ENCODE measurements at regions not wholly inside any gene's neighbourhood (a gene's known extent, or its start where the extent isn't known, plus 50 kb on each side); places are given as distances from the start of the nearest gene placed in this dataset.

- intact Hi-C loops (cut with DNase I; ENCODE audit: low total_unique reads): no loop called here
- no peak for DNase-seq
- in situ Hi-C loops (cut with MboI; ENCODE audit: low sequenced_read_pairs in 4 of 4): no loop called here
- H3K27me3 ChIP-seq: no peaks in the 10 kb centered on the region
- TF ChIP-seq CTCF (IDR thresholded peaks at IDR 0.05 in 4 of 5, conservative IDR thresholded peaks at IDR 0.05 in 1 of 5) (no peak), POLR2A (IDR thresholded peaks at IDR 0.05) (no peak)
- H3K4me1 ChIP-seq: peaks cover 0 to 3% of the 10 kb centered on the region in 2 donors
- H3K4me3 ChIP-seq: no peak overlapping the region
- ATAC-seq: no peak
- H3K36me3 ChIP-seq: no peaks in the 10 kb centered on the region
- H3K27ac ChIP-seq: no peak overlapping the region
- no peaks in the 10 kb centered on the region for H3K9me3 ChIP-seq
These were observed 159.3 kb downstream of the DACT1 start for GRCh38 chr14:58797010-58797429.

GRCh38 chr14:58798173-58798572 lies 160.4 kb downstream of the DACT1 start:
- Histone ChIP-seq H3K36me3 (no peaks in the 10 kb centered on the region), H3K27ac (no peak overlapping the region), H3K9me3 (no peaks in the 10 kb centered on the region), H3K4me3 (no peak overlapping the region), H3K4me1 (peaks cover 0 to 3% of the 10 kb centered on the region in 2 donors), H3K27me3 (no peaks in the 10 kb centered on the region)
- TF ChIP-seq CTCF (IDR thresholded peaks at IDR 0.05 in 4 of 5, conservative IDR thresholded peaks at IDR 0.05 in 1 of 5): no peak
- TF ChIP-seq POLR2A (IDR thresholded peaks at IDR 0.05): no peak
- no peak for ATAC-seq
- no peak for DNase-seq
- intact Hi-C loops (cut with DNase I; ENCODE audit: low total_unique reads) (no loop called here), in situ Hi-C loops (cut with MboI; ENCODE audit: low sequenced_read_pairs in 4 of 4) (no loop called here)

GRCh38 chr14:58801086-58801485 lies 163.3 kb downstream of the DACT1 start:
- Histone ChIP-seq H3K4me3 (no peak overlapping the region), H3K9me3 (no peaks in the 10 kb centered on the region), H3K4me1 (peaks cover 0 to 3% of the 10 kb centered on the region in 2 donors), H3K27me3 (no peaks in the 10 kb centered on the region), H3K36me3 (no peaks in the 10 kb centered on the region), H3K27ac (no peak overlapping the region)
- in situ Hi-C loops (cut with MboI; ENCODE audit: low sequenced_read_pairs in 4 of 4): no loop called here
- no peak for DNase-seq
- TF ChIP-seq POLR2A (IDR thresholded peaks at IDR 0.05) (no peak), CTCF (IDR thresholded peaks at IDR 0.05 in 4 of 5, conservative IDR thresholded peaks at IDR 0.05 in 1 of 5) (no peak)
- no peak for ATAC-seq
- intact Hi-C loops (cut with DNase I; ENCODE audit: low total_unique reads): loop anchor here (2.0 kb wide), 1 partner anchor 74 kb away; no protein-coding TSS in a partner anchor

GRCh38 chr14:58805057-58805456 lies 167.3 kb downstream of the DACT1 start:
- H3K4me3 ChIP-seq: no peak overlapping the region
- ATAC-seq (peak in 1 of 2 donors; percentile 79), DNase-seq (no peak)
- H3K4me1 ChIP-seq: peaks cover 0 to 4% of the 10 kb centered on the region in 2 donors
- H3K9me3 ChIP-seq: no peaks in the 10 kb centered on the region
- H3K27me3 ChIP-seq: no peaks in the 10 kb centered on the region
- no peak overlapping the region for H3K27ac ChIP-seq
- no peaks in the 10 kb centered on the region for H3K36me3 ChIP-seq
- intact Hi-C loops (cut with DNase I; ENCODE audit: low total_unique reads) (no loop called here), in situ Hi-C loops (cut with MboI; ENCODE audit: low sequenced_read_pairs in 4 of 4) (no loop called here)
- no peak for TF ChIP-seq CTCF (IDR thresholded peaks at IDR 0.05 in 4 of 5, conservative IDR thresholded peaks at IDR 0.05 in 1 of 5)
- TF ChIP-seq POLR2A (IDR thresholded peaks at IDR 0.05): no peak

Measured in gastrocnemius medialis (tissue), 4 donors.